ENCODE measurements at regions not wholly inside any gene's neighbourhood (a gene's known extent, or its start where the extent isn't known, plus 50 kb on each side); places are given as distances from the start of the nearest gene placed in this dataset.
"Not testable (repeated sequence)": the region's sequence is repeated elsewhere in the genome, so short reads cannot be mapped to it uniquely, and the experiment has no call there.

DNA sequence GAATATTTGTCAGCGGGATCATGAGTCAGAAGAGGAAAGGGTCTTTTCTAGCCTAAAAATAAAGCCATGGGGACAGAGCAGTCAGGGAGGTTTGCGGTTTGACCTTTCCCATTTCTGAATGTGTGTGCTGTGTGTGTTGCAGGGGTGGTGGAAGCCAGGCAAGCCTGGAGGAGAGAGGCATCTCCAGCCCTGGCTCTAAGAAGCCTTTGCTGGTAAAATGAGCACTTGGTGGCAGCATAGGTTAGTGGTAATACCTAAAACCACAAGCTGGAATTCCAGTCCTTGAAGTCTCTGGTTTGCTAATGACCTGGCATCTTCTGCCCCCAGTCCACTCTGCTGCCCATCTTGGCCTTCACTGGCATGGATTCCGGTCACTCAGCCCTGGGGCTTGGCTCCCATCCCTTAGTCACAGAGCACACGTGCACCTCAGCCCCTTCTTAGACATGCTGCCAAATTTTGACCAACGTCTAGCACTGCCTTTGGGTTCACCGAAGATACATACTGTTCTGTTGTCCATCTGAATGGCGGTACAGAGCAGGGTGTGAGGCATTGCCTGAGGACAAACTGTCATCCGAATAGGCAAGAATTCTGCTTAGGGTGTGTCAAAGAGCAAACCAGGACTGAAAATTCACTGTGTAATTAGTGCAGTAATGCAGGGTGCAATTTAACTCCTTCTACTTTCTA, 52.7 kb downstream of the KCNA5 start:
- no peak overlapping the region for H3K4me3 ChIP-seq (ENCODE audit: low read depth, low read length)

DNA sequence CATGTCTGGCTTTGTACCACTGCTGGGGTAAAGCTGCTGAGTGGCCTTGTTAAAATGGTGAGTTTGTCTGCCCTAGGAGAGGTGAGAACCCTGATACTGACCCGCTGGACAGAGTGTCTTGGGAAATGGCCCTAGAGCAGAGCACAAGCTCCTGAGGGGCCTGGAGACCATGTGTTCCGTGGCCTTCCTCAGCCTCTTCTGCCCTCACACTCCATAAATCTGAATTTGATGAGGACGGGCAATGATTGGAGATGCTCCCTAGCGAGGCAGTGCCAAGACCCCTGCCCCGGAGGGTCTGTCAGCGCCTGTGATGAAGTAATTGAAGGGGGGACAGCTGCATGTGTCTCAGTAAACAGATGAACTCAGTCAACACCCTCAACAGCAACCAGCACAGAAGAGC, 54.1 kb downstream of the KCNA5 start:
- no peak overlapping the region for H3K4me3 ChIP-seq (ENCODE audit: low read depth, low read length)

DNA sequence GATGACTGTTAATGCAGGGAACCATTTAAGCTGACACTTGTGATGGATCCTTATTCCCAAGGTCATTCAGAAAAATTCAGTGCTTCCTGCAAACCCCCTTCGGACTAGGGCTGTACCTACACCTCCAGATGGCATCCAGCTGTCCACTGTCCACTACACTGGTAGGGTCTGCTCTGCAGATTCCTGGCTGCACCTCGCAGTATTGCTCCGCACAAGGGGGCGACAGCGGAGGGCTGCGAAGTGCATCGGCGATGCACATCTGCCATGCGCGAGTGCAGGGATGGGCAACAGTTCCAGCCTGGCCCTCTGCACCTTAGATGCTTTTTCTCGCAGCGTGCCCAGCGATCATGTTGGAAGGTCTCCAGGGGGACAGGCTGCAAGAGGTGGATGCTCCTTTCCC, 55.5 kb downstream of the KCNA5 start:
- H3K4me3 ChIP-seq (ENCODE audit: low read depth, low read length) = no peak overlapping the region

DNA sequence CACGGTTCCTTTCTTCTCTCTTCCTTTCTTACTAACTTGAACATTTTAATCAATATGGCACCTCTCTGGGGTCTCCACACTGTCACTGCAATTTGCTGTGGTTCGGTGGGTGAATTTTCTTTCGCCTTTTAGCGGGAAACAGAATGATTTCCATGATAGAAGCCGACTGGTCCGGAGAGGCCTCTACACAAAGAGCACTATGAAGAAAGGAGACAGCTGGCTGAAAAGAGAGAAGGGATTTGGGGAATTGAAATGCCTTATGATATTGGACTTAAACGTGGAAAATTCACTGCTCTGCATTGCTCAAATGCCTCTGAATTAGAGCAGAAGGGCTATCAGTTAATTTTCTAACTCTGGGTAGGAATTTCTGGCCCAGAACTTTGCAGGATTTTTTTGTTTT, 55.9 kb downstream of the KCNA5 start:
- no peak overlapping the region for H3K4me3 ChIP-seq (ENCODE audit: low read depth, low read length)

DNA sequence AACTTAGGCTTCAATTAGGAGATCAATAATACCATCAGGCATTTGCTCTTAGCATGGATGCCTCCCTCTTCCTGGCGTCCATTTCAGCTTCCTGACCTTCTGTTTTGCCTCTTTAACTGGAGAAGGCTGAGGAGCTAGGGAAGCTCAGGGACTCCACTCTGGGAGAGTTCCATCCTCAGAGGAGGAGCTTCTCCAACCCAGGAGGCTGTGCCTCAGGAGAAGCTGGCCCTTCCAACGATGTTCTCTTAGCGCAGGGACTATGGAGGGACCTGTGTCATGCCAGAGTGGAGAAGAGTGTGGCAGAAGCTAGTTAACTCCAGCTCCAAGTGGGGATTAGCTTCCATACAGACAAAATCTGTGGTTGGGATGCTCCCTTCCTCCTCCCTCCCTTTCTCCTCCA, 58.0 kb downstream of the KCNA5 start:
- no peak overlapping the region for H3K4me3 ChIP-seq (ENCODE audit: low read depth, low read length)

DNA sequence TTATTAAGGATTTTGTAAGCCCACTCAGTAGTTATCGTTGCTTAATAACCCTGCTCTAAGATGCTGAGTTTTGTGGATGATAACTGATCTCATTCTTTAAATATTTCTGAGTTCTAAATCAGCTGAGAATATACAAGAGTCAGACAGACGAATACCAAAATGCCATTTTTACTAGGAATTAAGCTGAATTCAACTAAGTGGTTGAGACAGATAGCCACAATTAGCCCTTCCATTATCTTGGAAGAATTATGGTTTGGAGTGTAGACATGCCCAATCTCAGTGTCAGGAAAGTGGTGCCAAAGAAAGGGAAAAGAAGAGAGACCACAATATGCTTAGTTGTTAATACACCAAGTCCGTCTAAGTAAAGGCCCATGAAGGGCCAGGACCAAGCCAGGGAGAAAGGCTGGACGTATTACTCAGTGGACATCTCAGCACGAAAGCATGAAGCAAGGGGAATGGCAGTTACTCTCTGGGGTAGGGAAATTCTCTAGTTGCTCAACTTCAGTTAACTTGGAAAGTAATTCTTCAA, 58.6 kb downstream of the KCNA5 start:
- H3K4me3 ChIP-seq (ENCODE audit: low read depth, low read length) = no peak overlapping the region

DNA sequence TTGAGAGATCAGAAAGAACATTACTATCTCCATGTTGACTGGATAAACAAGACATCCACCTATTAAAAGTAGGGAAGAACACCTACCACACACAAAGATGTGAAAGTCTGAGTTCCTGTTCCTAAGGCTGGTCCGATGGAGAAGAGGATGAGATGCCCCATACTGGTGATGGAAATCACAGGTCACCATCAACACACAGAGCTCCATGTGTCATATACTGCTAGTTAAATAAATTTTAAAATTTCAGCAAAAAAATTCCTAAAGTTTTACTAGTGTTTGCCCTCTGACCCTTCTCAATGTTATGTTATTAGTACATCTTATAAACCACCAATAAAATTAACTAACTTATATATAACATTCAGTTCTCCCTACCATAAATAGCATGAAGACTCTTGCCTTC, 59.1 kb downstream of the KCNA5 start:
- H3K4me3 ChIP-seq (ENCODE audit: low read depth, low read length) = no peak overlapping the region

DNA sequence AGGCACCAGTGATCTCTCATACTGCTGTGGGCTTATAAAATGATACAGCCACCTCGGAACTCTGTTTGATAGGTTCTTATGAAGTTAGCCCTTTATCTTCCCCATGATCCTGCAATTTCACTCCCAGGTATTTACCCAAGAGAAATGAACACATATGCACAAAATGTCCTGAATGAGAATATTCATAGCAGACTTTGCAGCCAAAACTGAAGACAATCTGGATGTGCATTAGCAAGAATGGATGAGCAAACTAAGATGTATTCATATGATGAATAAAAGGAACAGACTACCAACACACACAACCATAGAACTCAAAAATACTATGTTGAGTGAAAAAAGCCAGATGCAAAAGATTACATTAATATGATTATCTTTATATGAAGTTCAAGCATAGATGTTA, 66.7 kb downstream of the KCNA5 start:
- H3K4me3 ChIP-seq (ENCODE audit: low read depth, low read length) = no peak overlapping the region

DNA sequence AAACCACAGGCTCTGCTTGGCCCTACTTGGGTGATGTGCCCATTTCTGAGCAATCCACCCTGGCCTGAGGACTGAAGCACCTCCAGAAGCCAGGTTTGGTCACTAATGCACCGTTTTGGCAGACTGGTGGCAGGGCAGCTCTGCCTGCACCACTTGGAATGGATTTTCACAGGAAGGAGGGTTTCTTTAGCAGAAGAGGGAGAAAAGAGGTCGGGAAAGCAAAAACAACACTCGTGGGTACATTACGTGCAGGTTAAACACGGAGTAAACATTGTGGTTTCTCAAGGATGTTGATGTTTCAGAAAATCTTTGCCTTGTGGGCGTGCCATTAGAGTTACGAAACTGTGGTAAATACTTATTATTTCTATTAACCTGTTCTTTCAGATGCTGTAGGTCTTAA, 70.8 kb downstream of the KCNA5 start:
- no peak overlapping the region for H3K4me3 ChIP-seq (ENCODE audit: low read depth, low read length)

DNA sequence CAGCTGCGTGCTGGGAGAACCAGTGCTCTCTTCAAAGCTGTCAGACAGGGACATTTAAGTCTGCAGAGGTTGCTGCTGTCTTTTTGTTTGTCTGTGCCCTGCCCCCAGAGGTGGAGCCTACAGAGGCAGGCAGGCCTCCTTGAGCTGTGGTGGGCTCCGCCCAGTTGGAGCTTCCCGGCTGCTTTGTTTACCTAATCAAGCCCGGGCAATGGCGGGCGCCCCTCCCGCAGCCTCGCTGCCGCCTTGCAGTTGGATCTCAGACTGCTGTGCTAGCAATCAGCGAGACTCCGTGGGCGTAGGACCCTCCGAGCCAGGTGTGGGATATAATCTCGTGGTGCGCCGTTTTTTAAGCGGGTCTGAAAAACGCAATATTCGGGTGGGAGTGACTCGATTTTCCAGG, 78.1 kb downstream of the KCNA5 start:
- H3K4me3 ChIP-seq (ENCODE audit: low read depth, low read length) = not testable (repeated sequence)

DNA sequence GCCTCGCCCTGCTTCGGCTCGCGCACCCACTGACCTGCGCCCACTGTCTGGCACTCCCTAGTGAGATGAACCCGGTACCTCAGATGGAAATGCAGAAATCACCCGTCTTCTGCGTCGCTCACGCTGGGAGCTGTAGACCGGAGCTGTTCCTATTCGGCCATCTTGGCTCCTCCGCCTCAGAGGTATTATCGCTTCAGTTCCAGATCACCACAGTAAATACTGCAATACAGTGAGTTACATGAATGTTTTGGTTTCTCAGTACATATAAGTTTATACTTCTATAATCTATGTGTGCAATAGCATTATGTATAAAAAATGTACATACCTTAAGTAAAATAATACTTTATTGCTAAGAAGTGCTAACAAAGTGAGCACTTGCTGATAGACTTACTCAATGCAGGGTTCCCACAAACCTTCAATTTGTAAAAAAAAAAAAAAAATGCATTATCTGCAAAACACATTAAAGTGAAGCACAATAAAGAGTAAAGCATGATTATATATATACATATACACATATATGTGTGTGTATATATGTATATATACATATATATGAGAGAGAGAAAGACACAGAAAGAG, 78.7 kb downstream of the KCNA5 start:
- H3K4me3 ChIP-seq (ENCODE audit: low read depth, low read length) = peak overlapping the region; percentile 21

DNA sequence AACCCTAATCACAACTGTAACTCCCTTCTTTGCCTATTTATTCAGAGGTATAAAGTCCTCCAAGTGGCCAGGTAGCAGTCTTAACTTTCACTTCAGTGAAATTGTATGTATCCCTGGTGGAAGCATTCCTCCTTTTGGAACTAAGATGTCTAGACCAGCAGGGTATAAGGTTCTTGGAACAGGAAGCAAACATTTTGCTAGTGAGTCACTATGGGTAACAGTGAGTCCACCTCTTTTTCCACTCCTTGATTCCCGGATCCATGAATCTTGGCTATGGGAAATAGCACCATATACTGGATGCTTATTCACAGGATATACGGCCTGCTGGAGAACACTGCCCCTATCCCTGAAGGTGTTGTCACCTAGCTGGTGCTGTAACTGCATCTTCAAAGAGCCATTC, 80.2 kb downstream of the KCNA5 start:
- no peak overlapping the region for H3K4me3 ChIP-seq (ENCODE audit: low read depth, low read length)

DNA sequence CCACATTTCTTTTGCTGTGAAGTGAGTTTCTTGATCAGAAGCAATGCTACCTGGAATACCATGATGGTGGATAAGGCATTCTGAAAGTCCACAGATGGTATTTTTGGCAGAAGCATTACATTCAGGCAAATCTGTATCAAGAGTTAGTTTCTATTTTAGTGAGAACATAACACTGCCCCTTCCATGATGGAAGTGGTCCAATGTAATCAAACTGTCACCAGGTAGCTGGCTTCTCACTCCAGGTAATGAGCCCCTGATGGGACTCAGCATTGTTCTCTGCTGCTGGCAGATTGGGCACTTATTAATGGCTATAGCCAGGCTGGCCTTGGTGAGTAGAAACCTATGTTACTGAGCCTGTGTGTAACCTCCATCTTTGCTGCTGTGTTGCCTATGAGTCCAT, 80.7 kb downstream of the KCNA5 start:
- H3K4me3 ChIP-seq (ENCODE audit: low read depth, low read length) = no peak overlapping the region

DNA sequence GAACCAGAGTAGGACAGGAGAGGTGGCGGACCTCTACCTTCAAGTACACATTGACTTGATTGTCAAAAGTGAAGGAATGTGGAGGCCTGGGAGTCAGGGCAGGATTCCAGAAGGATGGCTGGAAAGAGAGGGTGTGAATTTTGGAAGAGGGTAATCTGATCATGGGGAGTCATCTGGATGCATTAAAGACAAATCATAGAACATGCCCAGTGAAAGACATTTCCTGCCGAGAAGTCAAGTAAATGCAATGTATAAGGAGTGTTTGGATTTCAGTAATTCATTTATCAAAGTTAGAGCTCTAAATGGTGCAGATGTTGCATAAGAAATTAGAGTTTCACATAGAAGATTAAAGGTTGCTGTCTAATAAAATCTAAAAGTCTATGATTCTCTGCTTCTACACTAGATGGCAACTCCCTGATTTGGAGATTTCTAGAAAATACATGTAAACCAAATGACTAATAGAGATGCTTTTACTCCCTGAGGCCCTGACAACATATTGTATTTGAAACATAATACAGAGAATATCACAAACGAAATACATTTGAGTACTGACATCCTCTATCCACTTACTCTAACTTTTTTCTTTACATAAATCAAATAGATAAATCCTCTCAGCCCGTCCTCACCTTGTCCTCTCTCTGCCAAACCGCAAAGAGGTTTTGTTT, 91.3 kb downstream of the KCNA5 start:
- H3K4me3 ChIP-seq (ENCODE audit: low read depth, low read length) = no peak overlapping the region

DNA sequence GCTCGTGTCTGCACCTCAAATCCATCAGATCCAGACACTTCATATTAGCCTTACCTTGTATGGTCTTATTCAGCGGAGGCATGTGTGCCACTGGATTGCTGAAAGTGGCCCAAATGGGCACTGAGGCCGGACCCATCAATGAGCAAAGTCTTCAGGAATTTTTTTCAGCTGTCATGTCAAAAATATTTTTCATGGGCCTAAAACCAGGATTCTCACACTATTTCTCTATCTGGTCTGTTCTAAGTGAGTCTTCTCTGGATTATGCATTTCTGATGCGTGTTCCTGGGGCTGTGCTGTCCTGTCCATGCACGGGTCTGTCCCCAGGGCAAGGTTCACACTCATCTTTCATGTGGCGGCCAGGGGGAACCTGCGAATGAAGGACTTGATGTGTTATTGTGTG, 94.6 kb downstream of the KCNA5 start:
- no peak overlapping the region for H3K4me3 ChIP-seq (ENCODE audit: low read depth, low read length)

DNA sequence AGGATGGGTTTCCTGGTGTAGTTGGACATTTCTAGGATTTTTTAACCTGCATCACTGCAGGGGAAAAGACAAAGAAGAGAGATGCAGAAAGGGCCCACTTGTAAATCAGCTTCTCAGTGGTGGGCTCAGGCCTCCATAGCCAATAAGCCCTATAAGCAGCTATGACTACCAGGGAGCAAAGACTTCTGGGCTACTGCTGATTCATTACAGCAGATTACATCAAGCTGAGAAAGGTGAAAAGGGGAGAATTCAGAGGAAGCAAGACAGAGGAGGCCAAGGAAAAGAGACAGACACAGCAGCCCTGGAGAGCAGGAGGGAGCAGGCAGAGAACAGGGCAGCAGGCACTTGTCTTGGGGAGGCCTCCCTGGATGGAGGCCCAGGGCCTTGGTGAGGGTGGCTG, 95.2 kb downstream of the KCNA5 start:
- H3K4me3 ChIP-seq (ENCODE audit: low read depth, low read length) = no peak overlapping the region

DNA sequence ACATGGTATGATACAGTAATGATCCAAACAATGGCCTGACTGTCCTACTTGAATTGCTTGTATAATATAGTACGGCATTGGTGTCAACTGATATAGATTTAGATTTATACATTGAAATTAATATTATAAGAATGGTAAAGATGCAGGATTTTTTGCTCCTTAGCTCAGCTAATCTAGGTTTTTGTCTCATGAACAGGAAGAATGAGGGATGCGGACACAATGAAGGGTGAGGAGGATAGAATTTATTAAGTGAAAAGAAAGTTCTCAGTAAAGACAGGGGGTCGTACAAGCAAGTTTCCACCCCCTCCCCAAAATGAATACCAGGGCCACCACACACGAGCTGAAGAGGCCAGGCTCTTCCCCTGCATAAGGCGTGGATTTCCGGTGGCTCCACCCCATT, 96.1 kb downstream of the KCNA5 start:
- H3K4me3 ChIP-seq (ENCODE audit: low read depth, low read length) = no peak overlapping the region

DNA sequence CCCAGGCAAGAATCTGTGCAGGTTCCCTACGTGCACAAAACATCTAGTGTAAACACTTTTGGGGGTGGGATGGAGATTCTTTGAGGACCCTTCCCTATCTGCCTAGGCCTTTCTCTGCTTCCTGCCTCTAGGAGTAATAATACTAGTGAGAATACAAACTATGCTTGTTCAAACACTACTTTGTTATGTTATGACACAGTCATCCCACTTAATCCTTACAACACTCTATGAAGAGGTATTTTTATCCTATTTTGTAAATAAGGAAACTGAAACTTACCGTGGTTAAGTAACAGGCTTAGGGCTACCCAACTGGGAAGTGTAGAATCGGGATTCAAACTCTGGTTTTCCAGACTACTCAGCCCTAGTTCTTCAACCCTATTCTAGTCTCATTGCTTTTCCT, 96.5 kb downstream of the KCNA5 start:
- no peak overlapping the region for H3K4me3 ChIP-seq (ENCODE audit: low read depth, low read length)

DNA sequence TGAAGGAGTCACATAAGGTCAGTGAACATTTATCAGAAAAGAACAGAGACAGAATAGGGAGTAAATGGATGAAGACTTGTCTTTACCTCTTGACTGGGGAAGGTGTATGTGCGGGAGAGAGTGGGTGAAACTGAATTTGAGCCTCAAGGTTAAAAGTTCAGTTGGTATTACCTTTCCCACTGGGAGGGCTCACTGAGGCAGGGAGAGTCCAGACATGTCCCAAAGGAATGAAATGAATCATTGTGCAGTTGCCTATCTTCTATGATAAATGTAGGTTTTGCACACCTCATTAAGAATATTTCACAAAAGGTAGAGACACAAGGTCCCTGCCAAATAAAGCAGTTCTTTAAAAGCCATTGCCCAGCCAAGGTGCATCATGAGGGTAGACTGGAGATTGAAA, 105.2 kb downstream of the KCNA5 start:
- no peak overlapping the region for H3K4me3 ChIP-seq (ENCODE audit: low read depth, low read length)

DNA sequence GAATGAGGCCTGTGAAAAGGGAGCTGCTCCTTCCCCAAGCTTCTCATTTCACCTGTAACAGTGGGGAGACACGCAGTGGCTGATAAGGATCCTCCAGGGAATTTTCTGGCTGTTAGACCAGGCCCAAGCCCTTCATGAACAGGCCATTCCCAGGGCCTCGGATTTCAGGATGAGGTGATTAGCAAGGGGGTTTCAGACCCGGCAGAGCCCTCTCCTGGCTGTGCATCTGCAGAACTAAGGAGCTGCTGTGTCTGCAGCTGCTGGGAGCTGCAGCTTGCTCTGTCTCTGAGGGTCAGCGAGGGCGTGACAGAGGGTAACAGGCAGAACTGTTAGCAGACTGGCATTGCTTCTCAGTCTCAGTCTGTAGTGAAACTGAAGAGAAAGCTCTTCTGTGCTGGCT, 110.4 kb downstream of the KCNA5 start:
- no peak overlapping the region for H3K4me3 ChIP-seq (ENCODE audit: low read depth, low read length)

DNA sequence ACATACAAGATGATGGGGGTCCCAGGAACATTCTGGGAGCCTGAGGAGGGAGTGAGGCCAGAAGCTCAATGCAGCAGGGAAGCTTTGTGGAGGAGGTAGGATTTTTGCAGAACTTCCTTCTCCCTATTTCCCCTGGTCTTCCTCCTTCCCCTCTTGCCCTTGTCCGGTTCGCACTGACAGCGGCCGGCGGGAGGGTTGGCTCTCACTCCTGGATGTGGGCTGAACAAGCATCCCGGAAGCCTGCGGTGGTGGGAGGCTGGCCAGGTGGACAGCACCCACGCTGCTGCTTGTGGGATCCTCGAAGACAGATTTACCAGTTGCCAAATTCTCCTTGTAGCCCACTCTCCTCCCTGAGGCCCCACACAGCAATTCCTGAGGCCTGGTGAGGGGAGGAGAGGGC, 112.2 kb downstream of the KCNA5 start:
- no peak overlapping the region for H3K4me3 ChIP-seq (ENCODE audit: low read depth, low read length)

DNA sequence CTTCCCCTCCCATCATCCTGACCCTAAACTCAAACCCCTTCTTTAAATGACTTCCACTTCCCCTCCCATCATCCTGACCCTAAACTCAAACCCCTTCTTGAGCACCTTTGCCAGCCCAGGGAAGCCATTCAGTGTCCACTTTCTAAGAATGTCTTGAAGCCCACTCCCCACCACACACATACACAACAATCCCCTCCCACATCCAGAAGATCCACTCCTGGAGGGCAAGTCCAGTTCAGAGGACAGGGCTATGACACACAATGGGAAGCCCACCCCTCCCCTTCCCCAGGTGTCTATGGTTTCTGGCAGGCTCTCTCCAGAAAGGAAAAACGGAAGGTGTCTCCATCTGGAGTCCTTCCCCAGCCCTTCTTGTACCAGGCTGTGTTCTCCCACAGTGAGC, 117.1 kb downstream of the KCNA5 start:
- no peak overlapping the region for H3K4me3 ChIP-seq (ENCODE audit: low read depth, low read length)
